Frontal cortex (tissue), 1 donor: ENCODE measurements at regions not wholly inside any gene's neighbourhood (a gene's known extent, or its start where the extent isn't known, plus 50 kb on each side); places are given as distances from the start of the nearest gene placed in this dataset. TPM values are rescaled to one million over a fixed set of nuclear protein-coding genes. Genes with fewer than 3 reads are reported as not detected.

Experiments
- small RNA-seq: library from RNA; depleted of rRNA; stranded (forward); fragments of <200 nt; gene quantifications from one replicate; pipeline ENCODE3, GENCODE V24; 2014

Small RNA genes in the stretch of these regions (small RNA-seq; reads per million reads assigned to genes)
- gene AP001485.1 (not detected), gene MIR7641-1 (not detected)
